ENCODE measurements at regions not wholly inside any gene's neighbourhood (a gene's known extent, or its start where the extent isn't known, plus 50 kb on each side); places are given as distances from the start of the nearest gene placed in this dataset.

DNA sequence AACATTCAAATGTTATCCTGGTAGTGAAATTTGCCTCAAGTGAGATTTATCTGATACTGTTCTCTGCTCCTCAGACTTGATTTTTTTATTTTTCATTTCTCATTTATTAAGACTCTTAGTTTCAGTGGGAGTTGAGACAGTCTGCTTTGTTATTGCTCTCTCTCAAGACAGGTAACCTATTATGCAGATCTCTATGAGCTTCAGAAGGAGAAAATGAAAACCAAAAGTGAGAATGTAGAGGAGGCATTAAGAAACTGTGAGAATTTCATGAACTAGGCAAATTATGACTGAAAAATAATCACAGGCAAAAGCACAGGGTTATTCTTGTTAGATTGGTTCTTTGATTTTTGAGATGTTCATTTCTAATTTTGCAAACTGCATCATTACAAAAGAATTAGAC lies 290.0 kb upstream of the CHORDC1 start (continued):
- TF ChIP-seq TAF1 (IDR thresholded peaks at IDR 0.05; ENCODE audit: borderline replicate concordance, low read depth, low read length): no peak
- TF ChIP-seq GATA2 (CRISPR knock-in tag; IDR thresholded peaks at IDR 0.05): no peak
- TF ChIP-seq, protein P1, sequence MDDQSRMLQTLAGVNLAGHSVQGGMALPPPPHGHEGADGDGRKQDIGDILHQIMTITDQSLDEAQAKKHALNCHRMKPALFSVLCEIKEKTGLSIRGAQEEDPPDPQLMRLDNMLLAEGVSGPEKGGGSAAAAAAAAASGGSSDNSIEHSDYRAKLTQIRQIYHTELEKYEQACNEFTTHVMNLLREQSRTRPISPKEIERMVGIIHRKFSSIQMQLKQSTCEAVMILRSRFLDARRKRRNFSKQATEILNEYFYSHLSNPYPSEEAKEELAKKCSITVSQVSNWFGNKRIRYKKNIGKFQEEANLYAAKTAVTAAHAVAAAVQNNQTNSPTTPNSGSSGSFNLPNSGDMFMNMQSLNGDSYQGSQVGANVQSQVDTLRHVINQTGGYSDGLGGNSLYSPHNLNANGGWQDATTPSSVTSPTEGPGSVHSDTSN (IDR thresholded peaks at IDR 0.05): no peak
- no peak for TF ChIP-seq FOSL2 (IDR thresholded peaks at IDR 0.05; ENCODE audit: borderline replicate concordance, low read depth)

DNA sequence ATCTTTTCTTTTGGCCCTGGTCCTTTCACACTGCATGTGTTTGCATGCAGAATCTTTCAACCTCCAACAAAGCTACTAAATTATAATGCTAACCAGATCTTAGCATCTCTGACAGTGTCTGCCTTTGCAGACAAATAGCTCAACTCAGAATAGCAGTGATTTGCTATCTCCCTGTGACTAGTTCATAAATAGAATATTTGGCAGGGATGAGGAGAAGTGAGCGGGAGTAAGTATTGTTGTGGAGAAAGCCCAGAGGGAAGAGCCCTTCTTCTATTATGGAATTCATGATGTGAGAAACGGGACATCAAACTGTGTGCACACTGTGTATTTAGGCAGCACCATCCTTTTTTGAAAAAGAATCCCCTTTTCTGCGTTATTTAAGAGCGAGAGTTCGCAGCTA lies 288.0 kb upstream of the CHORDC1 start:
- H3K27ac ChIP-seq (ENCODE audit: low read depth in 2 of 2, low read length in 1 of 2): no peak overlapping the region
- H3F3A ChIP-seq (replicated peaks; ENCODE audit: insufficient read depth): no peaks in the 10 kb centered on the region
- no peaks in the 10 kb centered on the region for H3K27me3 ChIP-seq (ENCODE audit: insufficient read depth)
- no peaks in the 10 kb centered on the region for H3K9me3 ChIP-seq
- DNase-seq: no peak
- H3K4me3 ChIP-seq (ENCODE audit: low read depth in 2 of 2, low read length in 1 of 2): no peak overlapping the region
- H4K20me1 ChIP-seq (ENCODE audit: insufficient read depth): no peaks in the 10 kb centered on the region
- no peaks in the 10 kb centered on the region for H3K9me2 ChIP-seq
- CTCF ChIA-PET: no interaction called here
- no peak overlapping the region for H2AFZ ChIP-seq (ENCODE audit: low read depth)
- H3K4me1 ChIP-seq (ENCODE audit: control insufficient read depth in 1 of 2, insufficient read depth in 2 of 2, low read depth in 1 of 2, low read length in 1 of 2): no peaks in the 10 kb centered on the region
- H3K9ac ChIP-seq: no peak overlapping the region
- TF ChIP-seq, protein P2, sequence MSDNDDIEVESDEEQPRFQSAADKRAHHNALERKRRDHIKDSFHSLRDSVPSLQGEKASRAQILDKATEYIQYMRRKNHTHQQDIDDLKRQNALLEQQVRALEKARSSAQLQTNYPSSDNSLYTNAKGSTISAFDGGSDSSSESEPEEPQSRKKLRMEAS (IDR thresholded peaks at IDR 0.05; ENCODE audit: low read depth): no peak
- no peak for TF ChIP-seq POLR2AphosphoS5 (IDR thresholded peaks at IDR 0.05; ENCODE audit: low read depth, low read length)
- no peak for TF ChIP-seq ZBTB33 (IDR thresholded peaks at IDR 0.05; ENCODE audit: borderline replicate concordance, low read depth)
- no peak for TF ChIP-seq MXI1 (IDR thresholded peaks at IDR 0.05; ENCODE audit: low read depth, low read length)
- TF ChIP-seq EZH2phosphoT487 (IDR thresholded peaks at IDR 0.05; ENCODE audit: borderline replicate concordance, low read depth): no peak
- TF ChIP-seq, protein P3, sequence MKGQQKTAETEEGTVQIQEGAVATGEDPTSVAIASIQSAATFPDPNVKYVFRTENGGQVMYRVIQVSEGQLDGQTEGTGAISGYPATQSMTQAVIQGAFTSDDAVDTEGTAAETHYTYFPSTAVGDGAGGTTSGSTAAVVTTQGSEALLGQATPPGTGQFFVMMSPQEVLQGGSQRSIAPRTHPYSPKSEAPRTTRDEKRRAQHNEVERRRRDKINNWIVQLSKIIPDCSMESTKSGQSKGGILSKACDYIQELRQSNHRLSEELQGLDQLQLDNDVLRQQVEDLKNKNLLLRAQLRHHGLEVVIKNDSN (IDR thresholded peaks at IDR 0.05; ENCODE audit: borderline replicate concordance, low read depth): no peak
- TF ChIP-seq CHD2 (IDR thresholded peaks at IDR 0.05; ENCODE audit: low read length, partially characterized antibody): no peak
- no peak for TF ChIP-seq RAD21 (IDR thresholded peaks at IDR 0.05; ENCODE audit: low read length)
- TF ChIP-seq FOSL2 (IDR thresholded peaks at IDR 0.05; ENCODE audit: borderline replicate concordance, low read depth): no peak
- no peaks in the 10 kb centered on the region for H3K36me3 ChIP-seq (replicated peaks in 1 of 2; ENCODE audit: control insufficient read depth in 1 of 2, insufficient read depth in 2 of 2, low read length in 1 of 2)
- H3K79me2 ChIP-seq (ENCODE audit: insufficient read depth): no peaks in the 10 kb centered on the region
- POLR2A ChIA-PET: no interaction called here
- no peak overlapping the region for H3K4me2 ChIP-seq
- WGBS (ENCODE audit: low lambda C conversion rate): 54% methylated on average over 5 of the region's 5 CpGs

Data from SK-N-SH (cell line).